MCF 10A (cell line): ENCODE measurements at regions not wholly inside any gene's neighbourhood (a gene's known extent, or its start where the extent isn't known, plus 50 kb on each side); places are given as distances from the start of the nearest gene placed in this dataset.

Experiments used
- BruUV-seq: library from RNA; stranded (reverse); fragments of 400-500 nt; replicated peaks from 2 replicates; lab custom pipeline; 2021; lab: Mats Ljungman, UMichigan
- CTCF ChIA-PET: fragments of 300-600 bp; sonication (Branson Sonifier 250); formaldehyde crosslinking; extraction: SDS; loops from one replicate; lab custom pipeline; 2021; ENCODE audit warnings: antibody characterized with exemption, inconsistent platforms; lab: Yijun Ruan, JAX
- POLR2A ChIA-PET: fragments of 300-600, 350-650 bp; sonication (Branson Sonifier 250); formaldehyde crosslinking; extraction: SDS; loops from one replicate; lab custom pipeline; 2020; ENCODE audit warnings: antibody characterized with exemption, inconsistent platforms; lab: Yijun Ruan, JAX
- DNase-seq: peaks from one replicate; pipeline ENCODE4 v3.0.0-alpha.2; 2018; ENCODE audit not compliant: unreplicated experiment
- H3K27ac Mint-ChIP-seq: one replicate; pipeline ENCODE4 v1.8.0; 2022; ENCODE audit warnings: mild to moderate bottlenecking, low read depth, mixed read lengths; ENCODE audit not compliant: unreplicated experiment
- H3K27me3 Mint-ChIP-seq: one replicate; pipeline ENCODE4 v1.8.0; 2022; ENCODE audit warnings: mixed read lengths; ENCODE audit not compliant: insufficient read depth, unreplicated experiment
- H3K36me3 Mint-ChIP-seq: one replicate; pipeline ENCODE4 v1.8.0; 2022; ENCODE audit warnings: mild to moderate bottlenecking, moderate library complexity, mixed read lengths; ENCODE audit not compliant: insufficient read depth, unreplicated experiment
- H3K4me1 Mint-ChIP-seq: one replicate; pipeline ENCODE4 v1.8.0; 2022; ENCODE audit warnings: mixed read lengths; ENCODE audit not compliant: insufficient read depth, unreplicated experiment
- H3K4me3 Mint-ChIP-seq: one replicate; pipeline ENCODE4 v1.8.0; 2022; ENCODE audit warnings: mild to moderate bottlenecking, moderate library complexity, mixed read lengths; ENCODE audit not compliant: unreplicated experiment
- H3K9me3 Mint-ChIP-seq: one replicate; pipeline ENCODE4 v1.8.0; 2022; ENCODE audit warnings: mixed read lengths; ENCODE audit not compliant: unreplicated experiment
- intact Hi-C: fragments of 100-400 bp; cut with micrococcal nuclease; formaldehyde crosslinking; loops from 2 replicates; pipeline ENCODE4 v1.14.1; 2022
- TF ChIP-seq, protein P1 (sequence below): fragments of 200-600 bp; IDR thresholded peaks from one replicate; pipeline ENCODE4 v1.8.0; 2022; ENCODE audit warnings: antibody characterized with exemption, mild to moderate bottlenecking; ENCODE audit not compliant: unreplicated experiment

DNA sequence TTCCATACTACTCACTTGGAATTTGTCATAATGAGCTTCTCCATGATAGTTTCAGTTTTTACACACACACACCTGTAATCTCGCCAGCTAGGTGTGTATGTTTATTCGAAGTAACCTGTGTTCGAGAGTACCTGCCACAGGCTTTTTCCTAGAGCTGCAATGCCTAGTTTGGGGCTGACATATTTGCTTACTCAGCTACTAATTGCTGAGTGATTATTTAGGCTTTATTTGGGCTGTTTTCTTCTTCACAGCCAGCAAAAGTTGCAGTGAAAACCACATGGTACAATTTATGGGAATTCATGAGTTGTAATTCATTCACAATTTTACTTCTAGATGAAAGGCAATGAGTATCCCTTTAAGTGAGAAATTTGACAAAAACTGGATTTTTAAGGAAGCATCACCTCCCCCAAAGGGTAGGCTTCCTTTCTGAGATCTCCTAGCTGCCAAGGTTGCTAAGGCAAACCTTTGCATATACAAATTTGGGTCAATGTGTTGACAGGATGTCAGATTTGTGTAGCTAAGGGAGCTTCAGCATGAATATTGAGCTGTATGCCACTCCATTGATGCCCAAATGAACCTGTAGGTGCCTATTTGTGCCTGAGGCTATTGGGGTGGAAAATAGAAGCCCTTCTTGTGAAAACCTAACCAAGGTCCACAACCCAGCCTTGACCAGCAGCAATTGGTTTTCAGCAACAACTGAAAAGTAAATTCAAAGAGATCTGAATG lies 108.7 kb upstream of the OTX2 start:
- no peak overlapping the region for H3K4me3 Mint-ChIP-seq
- intact Hi-C loops = no loop called here
- TF ChIP-seq, protein P1, sequence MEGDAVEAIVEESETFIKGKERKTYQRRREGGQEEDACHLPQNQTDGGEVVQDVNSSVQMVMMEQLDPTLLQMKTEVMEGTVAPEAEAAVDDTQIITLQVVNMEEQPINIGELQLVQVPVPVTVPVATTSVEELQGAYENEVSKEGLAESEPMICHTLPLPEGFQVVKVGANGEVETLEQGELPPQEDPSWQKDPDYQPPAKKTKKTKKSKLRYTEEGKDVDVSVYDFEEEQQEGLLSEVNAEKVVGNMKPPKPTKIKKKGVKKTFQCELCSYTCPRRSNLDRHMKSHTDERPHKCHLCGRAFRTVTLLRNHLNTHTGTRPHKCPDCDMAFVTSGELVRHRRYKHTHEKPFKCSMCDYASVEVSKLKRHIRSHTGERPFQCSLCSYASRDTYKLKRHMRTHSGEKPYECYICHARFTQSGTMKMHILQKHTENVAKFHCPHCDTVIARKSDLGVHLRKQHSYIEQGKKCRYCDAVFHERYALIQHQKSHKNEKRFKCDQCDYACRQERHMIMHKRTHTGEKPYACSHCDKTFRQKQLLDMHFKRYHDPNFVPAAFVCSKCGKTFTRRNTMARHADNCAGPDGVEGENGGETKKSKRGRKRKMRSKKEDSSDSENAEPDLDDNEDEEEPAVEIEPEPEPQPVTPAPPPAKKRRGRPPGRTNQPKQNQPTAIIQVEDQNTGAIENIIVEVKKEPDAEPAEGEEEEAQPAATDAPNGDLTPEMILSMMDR = no peak
- H3K4me1 Mint-ChIP-seq = no peaks in the 10 kb centered on the region
- H3K27me3 Mint-ChIP-seq = peaks cover 14% of the 10 kb centered on the region
- peaks cover 8% of the 10 kb centered on the region for H3K9me3 Mint-ChIP-seq
- no TSS peak for BruUV-seq
- CTCF ChIA-PET = no interaction called here
- POLR2A ChIA-PET = no interaction called here
- no peak overlapping the region for H3K27ac Mint-ChIP-seq
- no peak for DNase-seq
- H3K36me3 Mint-ChIP-seq = no peaks in the 10 kb centered on the region

DNA sequence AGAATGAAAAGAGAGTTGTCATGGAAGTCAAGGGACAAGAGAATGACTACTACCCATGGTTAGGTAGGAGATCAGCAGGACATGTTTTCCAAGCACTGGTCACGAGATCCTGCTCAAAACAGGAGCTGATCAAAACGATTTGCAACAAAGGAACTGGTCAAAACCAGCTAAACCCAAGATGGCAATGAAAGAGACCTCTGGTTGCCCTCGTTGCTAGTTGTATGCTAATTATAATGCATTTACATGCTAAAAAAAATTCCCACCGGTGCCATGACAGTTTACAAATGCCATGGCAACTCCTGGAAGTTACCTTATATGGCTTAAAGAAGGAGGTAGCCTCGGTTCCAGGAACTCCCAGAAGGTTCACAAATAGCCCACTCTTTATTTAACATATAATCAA lies 95.0 kb upstream of the OTX2 start:
- TF ChIP-seq, protein P1 = no peak
- Mint-ChIP-seq H3K9me3 (no peaks in the 10 kb centered on the region), H3K4me1 (no peaks in the 10 kb centered on the region), H3K27ac (no peak overlapping the region), H3K4me3 (no peak overlapping the region), H3K36me3 (no peaks in the 10 kb centered on the region), H3K27me3 (peaks cover 37% of the 10 kb centered on the region)
- CTCF ChIA-PET = interaction anchor here (0.5 kb wide), 1 partner anchor 32 kb away, joined by 5 read pairs; no protein-coding TSS in a partner anchor
- POLR2A ChIA-PET = no interaction called here
- intact Hi-C loops = no loop called here
- no TSS peak for BruUV-seq
- no peak for DNase-seq

DNA sequence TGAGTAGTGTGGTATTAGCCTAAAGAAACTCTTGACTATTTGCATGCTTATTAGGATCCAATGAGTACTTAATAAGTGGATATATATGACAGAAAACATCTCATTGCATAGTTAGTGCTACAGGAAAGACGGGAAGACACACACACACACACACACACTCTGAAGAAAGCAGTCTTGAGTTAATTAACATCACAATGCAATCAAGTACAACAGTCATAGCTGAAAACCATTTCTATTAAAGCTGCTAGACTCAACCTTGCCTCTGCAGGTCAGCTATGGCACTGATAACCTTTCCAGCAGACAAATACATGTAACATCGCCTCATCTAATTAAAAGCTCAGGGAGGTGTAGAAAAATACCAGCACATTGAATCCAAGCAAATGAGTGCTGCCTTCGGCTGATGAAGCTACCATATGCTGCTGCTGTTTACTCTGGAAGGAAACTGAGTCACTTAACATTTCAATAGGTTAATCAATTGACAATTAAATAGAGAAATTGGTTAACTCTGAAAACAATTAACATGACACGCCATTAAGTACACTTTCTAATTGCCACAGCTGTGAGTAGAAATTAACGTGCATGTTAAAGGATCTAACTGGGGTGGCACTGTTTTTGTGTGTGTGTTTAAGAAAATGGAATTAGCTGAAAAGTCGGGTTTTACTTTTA lies 93.2 kb upstream of the OTX2 start:
- Mint-ChIP-seq H3K9me3 (no peaks in the 10 kb centered on the region), H3K4me3 (no peak overlapping the region), H3K27ac (no peak overlapping the region), H3K4me1 (no peaks in the 10 kb centered on the region), H3K36me3 (no peaks in the 10 kb centered on the region), H3K27me3 (peaks cover 37% of the 10 kb centered on the region)
- BruUV-seq = no TSS peak
- intact Hi-C loops = no loop called here
- ChIA-PET CTCF (interaction anchor here (0.6 to 0.7 kb wide), 3 partner anchors 21 to 586 kb away, joined by 3 read pairs; no protein-coding TSS in a partner anchor), POLR2A (no interaction called here)
- TF ChIP-seq, protein P1 = no peak
- no peak for DNase-seq

DNA sequence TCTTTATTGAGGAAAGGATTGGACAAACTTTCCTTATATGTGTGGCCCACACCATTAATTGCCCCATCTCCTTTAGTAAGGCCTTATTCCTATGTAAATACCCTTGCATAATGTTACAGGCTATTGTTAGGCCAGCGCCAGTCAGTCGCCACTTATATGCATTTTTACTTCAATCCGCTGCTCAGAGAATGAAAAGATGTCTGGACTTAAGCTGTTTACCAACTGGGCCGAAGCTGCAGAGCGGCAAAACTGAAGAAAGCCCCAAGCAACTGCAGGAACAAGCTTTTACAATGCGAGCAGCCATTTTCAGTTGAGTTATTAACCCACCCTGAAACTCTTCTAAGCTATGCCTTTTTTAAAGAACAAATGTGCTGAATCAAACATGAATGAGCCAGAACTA lies 92.1 kb upstream of the OTX2 start:
- ChIA-PET CTCF (no interaction called here), POLR2A (no interaction called here)
- no peak for DNase-seq
- no peak overlapping the region for H3K27ac Mint-ChIP-seq
- H3K36me3 Mint-ChIP-seq = no peaks in the 10 kb centered on the region
- peaks cover 37% of the 10 kb centered on the region for H3K27me3 Mint-ChIP-seq
- intact Hi-C loops = no loop called here
- H3K4me1 Mint-ChIP-seq = no peaks in the 10 kb centered on the region
- TF ChIP-seq, protein P1 = no peak
- H3K9me3 Mint-ChIP-seq = no peaks in the 10 kb centered on the region
- H3K4me3 Mint-ChIP-seq = no peak overlapping the region
- BruUV-seq = no TSS peak
